LHCN-M2 (cell line): ENCODE measurements at regions not wholly inside any gene's neighbourhood (a gene's known extent, or its start where the extent isn't known, plus 50 kb on each side); places are given as distances from the start of the nearest gene placed in this dataset.
"Not testable (repeated sequence)": the region's sequence is repeated elsewhere in the genome, so short reads cannot be mapped to it uniquely, and the experiment has no call there.

Source experiments
- DNase-seq: peaks from one replicate; pipeline ENCODE4 v3.0.0-alpha.2; 2012; ENCODE audit warnings: low read depth

DNA sequence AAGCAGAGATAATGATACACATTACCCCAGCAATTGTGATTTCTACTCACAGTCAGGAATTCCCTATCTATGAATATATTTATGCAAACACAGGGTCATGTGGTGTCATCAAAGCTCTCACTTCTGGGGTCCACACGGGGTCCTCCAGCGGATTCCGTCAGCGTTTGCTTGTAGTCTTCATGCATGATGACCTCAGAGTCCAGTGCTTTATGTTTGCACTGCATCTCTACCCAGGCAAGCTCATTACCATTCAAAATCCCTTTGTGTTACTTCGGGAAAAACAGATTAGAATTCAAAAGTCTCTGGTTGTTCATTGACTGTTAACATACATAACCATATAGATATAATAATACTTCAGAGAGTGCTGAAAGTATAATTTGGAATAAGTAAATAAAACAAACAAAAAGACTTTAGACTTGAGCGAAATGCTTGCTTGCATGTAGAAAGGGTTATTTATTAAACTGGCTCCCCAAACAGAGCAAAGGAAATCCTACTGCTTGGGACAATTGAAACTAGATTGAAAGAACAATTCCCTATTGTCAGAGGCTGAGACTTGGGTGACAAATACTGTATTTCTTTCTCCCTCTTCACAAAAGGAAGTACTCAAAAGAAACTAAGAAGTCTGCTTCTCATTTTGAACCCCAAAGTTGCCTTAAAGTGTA, 423.1 kb downstream of the ETS1 start:
- DNase-seq: no peak

DNA sequence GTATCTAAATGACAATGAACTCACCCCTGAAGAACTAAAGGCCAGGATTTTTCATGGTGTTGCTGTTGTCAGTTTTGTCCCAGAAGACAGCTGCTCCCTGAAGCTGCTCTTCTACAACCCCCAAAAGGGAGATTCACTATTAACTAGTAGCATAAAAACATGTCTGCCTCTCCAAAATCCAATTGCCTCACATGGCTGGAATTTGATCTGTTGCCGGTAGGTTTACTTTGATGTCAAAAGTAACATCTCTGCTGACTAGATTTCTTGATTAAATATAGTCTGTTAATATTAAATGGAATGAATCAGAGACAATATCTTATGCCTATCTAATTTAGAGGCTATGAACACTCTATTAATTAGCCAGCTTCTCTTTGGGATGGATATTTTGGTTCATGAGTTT, 425.4 kb downstream of the ETS1 start:
- no peak for DNase-seq

DNA sequence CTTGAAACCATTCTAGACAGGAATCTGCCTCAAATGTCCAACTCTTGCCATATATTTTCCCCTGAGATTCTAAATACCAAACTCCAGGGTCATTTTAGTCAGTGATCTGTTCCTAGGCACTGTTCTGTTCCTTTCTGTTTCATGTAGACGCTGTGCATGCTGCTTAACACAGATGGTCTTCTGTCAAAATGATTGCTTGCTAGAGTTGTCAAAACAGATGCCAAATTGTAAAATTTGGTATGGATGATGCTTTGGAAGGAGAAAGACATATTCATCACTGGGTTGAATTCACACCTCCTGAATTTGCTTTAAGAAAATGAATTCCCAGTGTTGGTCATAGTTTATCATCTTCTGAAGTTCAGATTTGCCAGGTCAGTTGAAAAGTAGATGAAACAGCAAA, 425.9 kb downstream of the ETS1 start:
- DNase-seq: no peak

DNA sequence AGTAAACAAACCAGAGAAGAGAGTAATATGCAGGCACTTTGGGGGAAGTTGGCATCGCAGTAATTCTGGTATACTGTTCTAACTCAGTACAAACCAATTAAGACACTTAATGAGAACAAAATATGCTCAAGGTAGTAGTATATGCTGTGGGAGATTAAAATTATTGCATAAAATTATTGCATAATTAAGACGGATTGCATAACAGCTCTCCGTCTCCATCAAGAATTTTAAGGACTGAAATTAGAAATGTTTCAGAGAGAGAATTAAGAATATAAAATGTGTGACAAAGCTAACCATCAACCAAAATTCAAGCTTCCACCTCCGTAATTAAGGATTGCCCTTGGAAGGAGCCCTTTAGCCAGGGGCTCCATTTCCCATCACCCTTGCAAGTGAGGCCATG, 428.5 kb downstream of the ETS1 start:
- DNase-seq: no peak

DNA sequence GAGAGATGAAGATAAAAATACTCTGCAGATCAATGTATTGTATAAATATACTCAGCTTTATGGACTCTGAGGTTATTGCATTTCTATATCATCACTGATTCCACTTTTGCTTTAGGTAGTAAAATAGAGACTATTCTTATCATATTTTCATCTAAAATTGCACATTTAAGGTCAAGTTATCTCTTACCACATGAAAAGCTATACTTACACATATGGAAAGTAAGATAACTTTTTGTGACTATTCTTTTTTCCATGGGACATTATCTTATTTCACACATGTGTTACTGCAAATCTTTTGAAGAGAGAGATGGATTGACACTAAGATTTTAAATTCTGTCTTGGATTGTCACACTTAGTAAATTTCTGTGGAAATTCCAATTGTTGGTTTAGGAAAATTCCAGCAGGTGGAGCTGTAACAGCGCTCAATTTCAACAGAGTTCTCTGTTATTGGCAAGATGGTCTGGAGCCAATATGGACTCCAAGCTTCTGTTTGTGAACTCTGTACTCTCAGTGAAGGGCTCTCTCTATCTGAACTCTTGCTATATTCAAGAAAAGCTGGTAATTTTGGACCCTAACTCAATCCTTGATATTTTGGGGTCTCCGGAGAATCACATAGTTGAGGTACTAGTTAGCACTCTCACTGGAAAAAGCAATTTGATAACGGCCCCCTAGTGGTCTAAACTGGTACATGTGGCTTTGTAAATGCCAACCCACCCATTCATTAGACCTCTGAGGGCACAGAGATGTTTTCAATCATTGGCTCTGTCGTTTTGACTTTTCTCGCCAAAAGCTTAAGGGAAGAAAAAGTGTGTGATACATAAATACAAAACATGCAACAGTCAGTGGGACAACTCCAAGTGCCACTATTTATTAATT, 429.7 kb downstream of the ETS1 start:
- peak; percentile 76 for DNase-seq

DNA sequence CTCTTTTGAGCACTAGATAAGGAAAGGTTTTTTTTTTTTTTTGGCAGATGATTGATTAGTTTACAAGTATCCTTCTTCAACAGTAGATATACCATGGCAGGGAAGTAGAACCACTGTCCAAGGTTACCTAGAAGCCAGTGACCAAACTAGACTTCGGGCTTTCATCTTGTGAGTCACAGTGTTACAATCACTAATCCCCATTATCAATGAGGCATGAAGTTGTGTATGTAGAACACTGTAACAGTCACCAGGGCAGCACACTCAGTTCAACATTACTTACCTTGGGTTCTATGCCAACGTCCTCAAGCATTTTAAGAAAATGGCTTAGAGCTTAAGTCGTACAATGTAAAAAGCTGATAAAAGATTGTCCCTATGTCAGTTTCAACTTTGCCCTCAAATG, 430.9 kb downstream of the ETS1 start:
- no peak for DNase-seq

DNA sequence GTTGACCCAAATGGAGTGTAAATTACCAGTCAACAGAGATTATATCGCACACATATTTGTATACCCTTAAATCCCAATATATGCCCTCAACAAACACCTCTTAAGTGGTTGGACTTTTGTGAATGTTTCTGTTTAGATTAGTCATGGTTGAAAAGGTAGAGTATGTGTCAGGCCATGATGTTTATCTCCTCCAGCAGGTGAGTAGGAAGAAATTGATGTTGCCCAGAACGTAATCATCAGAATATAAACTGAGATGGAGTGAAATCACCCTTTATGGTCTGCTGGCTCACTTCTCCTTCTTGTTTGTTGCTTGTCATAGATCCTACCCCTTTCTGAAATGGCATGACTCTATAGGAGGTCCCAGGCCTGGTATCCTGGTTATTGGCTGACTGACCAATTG, 431.8 kb downstream of the ETS1 start:
- DNase-seq: no peak

DNA sequence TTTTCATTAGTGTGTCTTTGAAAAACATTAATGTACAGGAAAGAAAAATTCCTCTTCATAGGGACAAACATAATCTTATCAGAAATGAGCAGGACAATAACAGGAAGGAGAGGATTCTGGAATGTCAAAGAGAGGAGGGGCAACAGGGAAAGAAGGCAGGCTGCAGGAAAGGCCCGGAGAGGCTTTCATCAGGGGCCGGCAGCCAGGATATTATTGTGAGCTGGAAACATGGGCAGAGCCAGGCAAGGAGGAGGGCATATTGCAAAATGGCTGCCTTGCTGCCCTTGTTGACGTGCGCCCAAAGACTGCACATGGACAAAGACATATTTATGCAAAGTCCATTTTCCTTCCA, 433.7 kb downstream of the ETS1 start:
- DNase-seq: no peak

DNA sequence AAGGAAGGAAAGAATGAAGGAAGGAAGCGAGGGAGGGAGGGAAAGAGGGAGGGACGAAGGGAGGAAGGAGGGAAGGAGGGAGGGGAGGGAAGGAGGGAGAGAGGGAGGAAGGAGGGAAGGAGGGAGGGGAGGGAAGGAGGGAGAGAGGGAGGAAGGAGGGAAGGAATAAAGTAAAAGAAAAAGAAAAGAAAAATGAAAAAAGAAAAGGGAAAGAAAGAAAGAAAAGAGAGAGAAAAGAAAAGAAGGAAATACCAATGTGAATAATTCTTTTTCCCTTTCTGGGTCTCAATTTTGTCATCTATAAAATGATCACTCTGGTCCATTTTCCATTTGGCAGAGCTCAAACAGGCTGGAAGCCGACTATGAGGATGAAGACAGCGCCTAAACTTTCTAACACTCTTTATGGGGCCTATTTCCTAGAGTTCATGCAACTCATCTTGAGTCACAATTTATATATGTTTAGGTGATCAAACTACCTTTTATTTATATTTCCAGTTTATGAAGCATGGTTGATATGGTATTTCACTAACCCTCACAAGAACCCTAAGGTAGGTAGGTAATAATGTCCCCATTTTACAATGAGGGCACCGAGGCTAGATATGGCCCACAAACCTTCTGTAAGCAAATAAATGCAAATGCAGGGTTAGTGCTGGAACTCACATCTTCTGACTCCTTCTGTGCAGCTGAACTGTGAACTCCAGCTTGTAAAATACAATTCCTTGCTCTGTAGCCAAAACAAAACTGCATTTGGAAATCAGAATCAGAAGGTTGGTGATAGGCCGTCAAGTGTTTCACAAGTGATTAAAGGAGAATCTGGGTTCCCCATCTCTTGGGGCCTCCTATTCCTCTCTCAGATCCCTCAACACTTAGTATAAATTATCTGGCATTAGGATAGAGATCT, 434.3 kb downstream of the ETS1 start:
- no peak for DNase-seq

DNA sequence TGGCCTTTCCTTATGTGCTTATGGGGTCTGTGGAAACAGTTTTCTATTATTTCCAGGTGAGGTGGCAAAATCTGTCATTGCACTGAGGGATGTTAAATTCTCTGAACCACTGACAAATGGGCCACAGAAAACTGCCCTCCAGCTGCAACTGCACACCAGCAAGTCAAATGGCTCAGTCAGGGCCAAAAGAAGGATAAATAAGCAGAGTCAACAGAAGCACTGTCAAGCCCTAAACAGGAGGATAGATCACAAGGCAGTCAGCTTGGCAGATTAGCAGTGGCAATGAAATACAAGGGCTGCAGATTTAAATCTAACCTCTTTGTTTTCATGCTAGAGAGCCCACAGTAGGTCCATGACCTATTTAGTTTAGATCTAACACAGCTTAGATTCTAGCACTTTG, 435.6 kb downstream of the ETS1 start:
- DNase-seq: no peak

DNA sequence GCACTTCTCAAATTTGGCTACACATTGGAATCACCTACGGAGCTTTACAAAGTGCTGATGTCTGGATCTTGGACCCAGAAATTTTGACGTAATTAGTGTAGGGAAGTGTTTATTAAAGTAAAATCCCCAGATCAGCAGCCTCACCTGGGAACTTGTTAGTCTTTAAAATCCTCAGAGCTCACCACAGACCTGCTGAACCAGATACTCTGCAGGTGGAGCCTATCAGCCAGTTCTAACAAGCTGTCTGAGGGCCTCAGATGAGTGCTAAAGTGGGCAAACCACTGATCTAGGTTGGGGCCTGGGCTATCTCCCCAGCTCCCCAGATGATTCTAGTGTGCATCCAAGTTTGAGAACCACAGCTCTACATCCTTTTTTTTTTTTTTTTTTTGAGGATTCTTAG, 436.0 kb downstream of the ETS1 start:
- DNase-seq: no peak

DNA sequence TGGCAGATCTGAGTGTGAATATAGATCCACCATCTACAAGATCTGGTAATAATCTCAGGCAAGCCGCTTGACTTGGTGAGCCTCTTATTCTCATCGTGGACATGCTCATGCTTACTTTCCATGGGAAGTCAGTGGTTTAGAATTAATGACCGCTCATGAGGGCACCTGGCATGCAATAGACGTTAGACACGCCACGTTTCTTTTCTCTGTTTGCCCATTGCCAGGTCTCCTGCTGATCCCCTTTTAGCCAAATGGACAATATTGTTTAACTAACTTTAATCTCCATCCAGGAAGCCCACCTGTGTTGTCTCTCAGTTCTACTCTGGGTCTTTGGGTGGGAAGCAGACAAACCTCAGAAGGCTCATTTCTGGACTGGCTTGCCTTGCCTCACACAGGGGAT, 439.1 kb downstream of the ETS1 start:
- no peak for DNase-seq

DNA sequence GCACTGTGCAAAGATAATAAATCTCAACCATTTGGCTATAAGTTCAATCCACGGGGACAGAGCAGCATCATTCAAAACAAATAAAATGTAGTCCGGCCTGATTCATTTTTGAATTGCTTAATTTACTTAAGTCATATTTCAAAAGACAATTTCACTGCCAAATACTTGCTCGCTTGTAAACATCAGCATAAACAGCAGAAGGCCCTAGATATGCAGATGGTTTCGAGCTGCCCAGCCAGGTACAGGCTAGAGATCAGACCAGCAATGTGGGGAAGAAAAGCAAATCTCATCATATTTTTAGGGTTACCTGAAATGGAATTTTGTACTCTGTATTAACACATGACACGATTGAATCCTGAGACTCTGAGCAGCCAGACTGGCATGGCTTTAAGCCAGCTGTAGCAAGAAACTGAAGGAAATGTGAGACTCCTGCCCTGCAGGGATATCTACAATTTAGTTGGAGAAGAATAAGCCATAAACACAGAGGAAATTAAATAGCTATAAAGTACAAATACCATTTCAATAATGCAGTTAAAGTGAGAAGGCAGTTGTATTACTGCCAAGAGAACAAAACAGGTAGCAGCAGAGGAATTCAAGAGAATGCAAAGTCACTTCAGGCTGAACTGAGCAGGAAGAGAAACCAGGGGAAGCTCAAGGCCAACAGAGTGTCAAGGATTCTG, 440.3 kb downstream of the ETS1 start:
- no peak for DNase-seq

DNA sequence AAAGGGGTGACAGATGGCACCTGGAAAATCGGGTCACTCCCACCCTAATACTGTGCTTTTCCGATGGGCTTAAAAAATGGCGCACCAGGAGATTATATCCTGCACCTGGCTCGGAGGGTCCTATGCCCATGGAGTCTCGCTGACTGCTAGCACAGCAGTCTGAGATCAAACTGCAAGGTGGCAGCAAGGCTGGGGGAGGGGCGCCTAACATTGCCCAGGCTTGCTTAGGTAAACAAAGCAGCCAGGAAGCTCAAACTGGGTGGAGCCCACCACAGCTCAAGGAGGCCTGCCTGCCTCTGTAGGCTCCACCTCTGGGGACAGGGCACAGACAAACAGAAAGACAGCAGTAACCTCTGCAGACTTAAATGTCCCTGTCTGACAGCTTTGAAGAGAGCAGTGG, 447.1 kb downstream of the ETS1 start:
- not testable (repeated sequence) for DNase-seq

DNA sequence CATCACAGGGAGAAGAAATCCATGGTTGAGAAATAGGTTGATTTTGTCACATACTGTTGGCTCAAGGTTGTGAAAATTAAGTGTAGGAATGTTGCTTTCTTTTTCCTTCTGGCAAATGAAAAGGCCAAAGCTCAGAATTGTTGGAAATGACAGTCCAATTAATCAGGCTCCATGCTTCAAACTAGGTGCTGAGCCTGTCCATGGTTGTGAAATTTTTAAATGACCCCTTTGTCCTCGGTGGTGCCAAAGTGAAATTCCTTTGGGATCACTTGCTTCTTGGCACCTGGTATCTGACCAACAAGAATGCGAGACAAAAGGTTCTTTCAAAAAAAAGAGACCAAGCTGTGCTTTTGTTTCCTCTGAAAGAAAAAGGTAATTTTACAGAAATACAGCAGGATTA, 451.9 kb downstream of the ETS1 start:
- DNase-seq: peak; percentile 26

DNA sequence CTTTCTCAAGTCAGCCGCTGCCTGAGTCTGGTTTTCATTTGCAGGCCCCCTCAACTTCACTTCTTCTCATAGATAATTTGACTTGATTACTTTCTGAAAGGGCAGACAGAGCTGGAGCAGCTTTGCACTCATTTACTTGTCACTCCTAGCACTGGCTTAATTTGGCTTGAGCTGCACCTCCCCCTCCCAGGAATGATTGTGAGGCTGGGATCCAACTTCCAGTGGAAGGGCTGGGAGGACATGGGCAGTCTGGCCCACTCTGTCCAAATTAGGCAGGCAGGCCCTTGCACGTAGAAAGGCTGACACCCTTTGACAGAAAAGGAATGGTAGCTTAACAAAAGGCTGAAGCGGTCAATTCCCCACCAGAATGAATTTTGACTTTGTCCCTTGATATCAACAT, 453.9 kb downstream of the ETS1 start:
- no peak for DNase-seq

DNA sequence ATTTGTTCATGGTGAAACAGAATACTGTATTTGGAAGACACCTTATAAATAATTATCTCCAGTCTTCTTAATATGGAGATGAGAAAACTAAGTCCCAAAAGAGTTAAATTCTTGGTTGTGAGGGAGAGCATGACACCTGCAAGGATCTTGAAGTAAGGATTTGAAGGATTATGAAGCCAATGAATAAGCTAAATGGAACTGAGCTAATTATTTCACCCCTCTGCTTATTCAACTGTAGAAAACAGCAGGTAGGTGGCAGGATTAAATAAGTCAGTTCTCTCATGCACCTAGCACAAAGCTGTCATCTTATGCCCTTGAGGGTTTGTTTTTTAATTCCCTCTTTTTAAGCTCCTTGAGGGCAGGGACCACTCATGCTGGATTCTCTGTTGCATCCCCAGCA, 457.3 kb downstream of the ETS1 start:
- no peak for DNase-seq

DNA sequence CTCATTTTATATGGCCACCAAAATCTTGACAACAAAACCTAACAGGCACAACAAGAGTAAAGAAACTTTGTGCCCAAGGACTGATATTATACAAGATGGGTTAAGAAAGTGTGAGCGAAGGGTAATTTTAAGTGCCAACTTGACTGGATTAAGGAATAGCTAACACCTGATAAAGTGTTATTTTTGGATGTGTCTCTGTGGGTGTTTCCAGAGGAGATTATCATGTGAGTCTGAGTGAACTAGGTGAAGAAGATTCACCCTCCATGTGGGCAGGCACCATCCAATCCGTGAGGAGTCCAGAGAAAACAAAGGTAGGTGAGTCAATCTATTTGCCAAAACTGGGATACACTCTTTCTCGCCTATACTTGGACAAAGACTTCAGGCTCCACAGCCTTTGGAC, 461.6 kb downstream of the ETS1 start:
- DNase-seq: no peak

DNA sequence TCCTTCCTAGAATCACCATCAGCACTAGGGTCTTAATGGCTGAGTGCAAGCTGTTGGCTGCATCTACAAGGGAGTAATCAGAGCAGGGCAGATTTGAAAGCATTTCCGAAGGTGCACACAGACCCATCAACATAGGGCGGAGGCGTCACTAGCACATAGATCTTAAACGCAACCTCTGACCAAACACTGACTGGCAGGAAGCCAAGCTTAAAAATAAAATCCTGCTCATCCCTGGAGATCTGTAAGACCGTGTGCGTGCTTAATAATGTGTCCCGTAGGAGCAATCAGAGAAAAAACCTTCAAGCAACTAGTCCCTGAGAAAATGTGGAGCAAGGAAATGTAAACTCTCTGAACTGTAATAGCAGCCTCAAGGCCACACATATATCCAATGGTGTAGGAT, 470.5 kb downstream of the ETS1 start:
- DNase-seq: peak; percentile 26

DNA sequence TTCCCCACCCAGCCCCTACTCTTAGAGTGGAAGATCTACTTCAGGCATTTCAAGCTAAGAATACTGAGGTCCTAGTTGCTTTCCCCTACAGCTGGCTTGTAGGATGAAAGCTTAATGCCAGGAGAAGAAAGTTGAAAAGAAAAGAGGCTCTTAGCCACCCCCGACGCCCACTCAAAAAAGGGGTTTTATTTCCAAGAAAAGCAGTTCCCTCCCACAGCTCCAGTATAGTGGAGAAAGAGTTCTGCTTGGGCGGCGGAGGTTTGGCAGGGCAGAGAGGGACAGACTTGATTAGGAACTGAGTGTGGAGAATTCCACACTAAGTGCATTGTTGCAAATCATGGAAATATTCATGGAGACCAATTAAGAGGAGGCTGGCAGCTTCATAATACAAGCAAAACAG, 470.9 kb downstream of the ETS1 start:
- DNase-seq: no peak

DNA sequence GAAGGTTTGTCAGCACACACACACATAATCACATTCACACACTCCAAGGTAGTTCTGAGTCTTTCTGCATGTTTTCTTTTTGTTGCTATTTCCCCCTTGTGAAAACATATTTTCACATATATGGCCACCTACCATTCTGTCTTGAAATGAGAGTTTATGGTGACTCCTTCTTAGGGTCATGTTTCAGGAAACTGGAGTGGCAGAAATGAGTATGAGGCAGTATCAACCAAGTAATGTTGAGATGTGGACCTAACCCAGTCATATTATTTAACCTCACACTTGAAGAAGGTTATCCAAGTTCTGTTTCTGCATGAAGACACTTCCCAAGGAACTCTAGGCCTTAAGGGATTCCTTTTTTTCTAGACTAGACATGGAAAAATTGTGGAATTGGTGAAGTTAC, 481.4 kb downstream of the ETS1 start:
- no peak for DNase-seq

DNA sequence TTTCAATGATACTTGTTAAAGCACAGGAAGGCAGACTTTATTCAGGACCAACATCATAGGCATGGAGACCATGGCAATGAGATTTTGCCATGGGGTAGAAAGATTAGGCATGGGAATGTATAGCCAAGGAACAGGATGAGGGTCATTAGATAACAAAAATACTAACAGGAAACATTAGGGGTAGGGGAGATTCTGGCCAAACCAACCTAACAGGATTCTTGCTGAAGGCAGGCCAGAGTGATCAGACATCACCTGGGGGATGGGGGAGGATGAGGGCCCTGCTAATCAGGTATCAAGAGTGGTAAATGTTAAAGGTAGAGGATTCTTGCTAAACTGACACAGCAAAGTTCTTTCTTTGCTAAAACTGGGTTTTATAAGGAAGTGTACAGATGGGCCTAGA, 481.8 kb downstream of the ETS1 start:
- DNase-seq: no peak
